Fibroblast of lung (primary cell): ENCODE measurements at regions not wholly inside any gene's neighbourhood (a gene's known extent, or its start where the extent isn't known, plus 50 kb on each side); places are given as distances from the start of the nearest gene placed in this dataset.

Experiments used
- DNase-seq, 2 donors: peaks; one replicate each; pipeline versions ENCODE4 v3.0.0 to v3.0.0-alpha.2; 2010; ENCODE audit warnings: low read depth in 2 of 2
- H2AFZ ChIP-seq: 2 replicates; pipeline ENCODE4 v1.5.1; 2012; ENCODE audit warnings: low read length, control low read depth, inconsistent platforms
- H3K27ac ChIP-seq: 2 replicates; pipeline ENCODE4 v1.5.1; 2011; ENCODE audit warnings: low read length, control low read depth; ENCODE audit not compliant: insufficient read depth
- H3K27me3 ChIP-seq: 2 replicates; pipeline ENCODE4 v1.5.1; 2011; ENCODE audit warnings: mild to moderate bottlenecking, low read length; ENCODE audit not compliant: control insufficient read depth, insufficient read depth
- H3K36me3 ChIP-seq: 2 replicates; pipeline ENCODE4 v1.5.1; 2011; ENCODE audit warnings: low read length; ENCODE audit not compliant: control insufficient read depth, insufficient read depth
- H3K4me1 ChIP-seq: 2 replicates; pipeline ENCODE4 v1.5.1; 2011; ENCODE audit warnings: low read length; ENCODE audit not compliant: control insufficient read depth, insufficient read depth; ENCODE audit errors: extremely low read depth
- H3K4me2 ChIP-seq: 2 replicates; pipeline ENCODE4 v1.5.1; 2011; ENCODE audit warnings: low read length, control low read depth; ENCODE audit not compliant: insufficient read depth; ENCODE audit errors: extremely low read depth
- H3K4me3 ChIP-seq, 4 experiments: fragments of 200-600 bp in 1 of 4; sonication (generic) in 1 of 4; replicated peaks in 1 of 4; 2 replicates each; pipeline ENCODE4 v1.5.1; 2011 to 2016; ENCODE audit warnings: low read length in 4 of 4, low read depth in 3 of 4, mild to moderate bottlenecking in 3 of 4, control low read depth in 2 of 4, inconsistent platforms in 1 of 4, mixed read lengths in 1 of 4; ENCODE audit not compliant: insufficient read depth in 1 of 4; ENCODE audit errors: control extremely low read depth in 1 of 4
- H3K79me2 ChIP-seq: 2 replicates; pipeline ENCODE4 v1.5.1; 2012; ENCODE audit warnings: mild to moderate bottlenecking, low read length, inconsistent platforms; ENCODE audit not compliant: control insufficient read depth, insufficient read depth
- H3K9ac ChIP-seq: 2 replicates; pipeline ENCODE4 v1.5.1; 2011; ENCODE audit warnings: mild to moderate bottlenecking, low read length, control low read depth; ENCODE audit not compliant: insufficient read depth
- H3K9me3 ChIP-seq: 2 replicates; pipeline ENCODE4 v1.5.1; 2012; ENCODE audit warnings: low read depth, low read length; ENCODE audit not compliant: control insufficient read depth, insufficient read depth
- H4K20me1 ChIP-seq: 2 replicates; pipeline ENCODE4 v1.5.1; 2011; ENCODE audit warnings: low read length; ENCODE audit not compliant: control insufficient read depth, insufficient read depth; ENCODE audit errors: extremely low read depth
- CTCF ChIP-seq, 2 donors: IDR thresholded peaks in 1 of 2; conservative IDR thresholded peaks in 1 of 2; 1 replicate in 1 of 2; 2 replicates in 1 of 2; pipeline ENCODE4 v1.5.1; 2011 to 2012; ENCODE audit warnings: low read length in 2 of 2, control low read depth in 1 of 2, inconsistent platforms in 1 of 2, low read depth in 1 of 2, mild to moderate bottlenecking in 1 of 2
- EZH2 ChIP-seq: IDR thresholded peaks from 2 replicates; pipeline ENCODE4 v1.5.1; 2012; ENCODE audit warnings: low read length, control low read depth, mild to moderate bottlenecking; ENCODE audit errors: missing control alignments

GRCh38 chr19:28224441-28224840, 988.5 kb downstream of the UQCRFS1 start:
- Histone ChIP-seq H3K27ac (no peak overlapping the region), H3K9me3 (no peaks in the 10 kb centered on the region), H3K4me3 (no peak overlapping the region), H3K79me2 (no peaks in the 10 kb centered on the region), H4K20me1 (no peaks in the 10 kb centered on the region), H2AFZ (no peak overlapping the region), H3K27me3 (no peaks in the 10 kb centered on the region), H3K36me3 (no peaks in the 10 kb centered on the region), H3K4me2 (no peak overlapping the region), H3K4me1 (no peaks in the 10 kb centered on the region), H3K9ac (no peak overlapping the region)
- DNase-seq, result peak in 1 of 2 donors; percentile 14
- TF ChIP-seq CTCF (conservative IDR thresholded peaks at IDR 0.05 in 1 of 2, IDR thresholded peaks at IDR 0.05 in 1 of 2; ENCODE audit: low read depth in 1 of 2, low read length in 2 of 2) (no peak), EZH2 (no peak)

- peak in 1 of 2 donors; percentile 80 for DNase-seq
- Histone ChIP-seq H2AFZ (no peak overlapping the region), H3K27me3 (no peaks in the 10 kb centered on the region), H3K4me1 (no peaks in the 10 kb centered on the region), H3K4me2 (no peak overlapping the region), H4K20me1 (no peaks in the 10 kb centered on the region), H3K36me3 (no peaks in the 10 kb centered on the region), H3K4me3 (no peak overlapping the region), H3K79me2 (no peaks in the 10 kb centered on the region), H3K9ac (no peak overlapping the region), H3K9me3 (no peaks in the 10 kb centered on the region), H3K27ac (no peak overlapping the region)
- TF ChIP-seq EZH2 (no peak), CTCF (conservative IDR thresholded peaks at IDR 0.05 in 1 of 2, IDR thresholded peaks at IDR 0.05 in 1 of 2; ENCODE audit: low read depth in 1 of 2, low read length in 2 of 2) (no peak)
These were observed 991.2 kb downstream of the UQCRFS1 start for GRCh38 chr19:28221736-28222135.

- Histone ChIP-seq H3K4me2 (no peak overlapping the region), H3K27ac (no peak overlapping the region), H4K20me1 (no peaks in the 10 kb centered on the region), H3K27me3 (no peaks in the 10 kb centered on the region), H3K79me2 (no peaks in the 10 kb centered on the region), H3K4me1 (no peaks in the 10 kb centered on the region), H3K36me3 (no peaks in the 10 kb centered on the region), H3K9ac (no peak overlapping the region), H3K4me3 (no peak overlapping the region), H2AFZ (no peak overlapping the region), H3K9me3 (no peaks in the 10 kb centered on the region)
- DNase-seq, result no peak
- no peak for TF ChIP-seq CTCF (conservative IDR thresholded peaks at IDR 0.05 in 1 of 2, IDR thresholded peaks at IDR 0.05 in 1 of 2; ENCODE audit: low read depth in 1 of 2, low read length in 2 of 2)
- no peak for TF ChIP-seq EZH2
These were observed 994.2 kb downstream of the UQCRFS1 start for GRCh38 chr19:28218728-28219127.
